ENCODE measurements at regions not wholly inside any gene's neighbourhood (a gene's known extent, or its start where the extent isn't known, plus 50 kb on each side); places are given as distances from the start of the nearest gene placed in this dataset.

GRCh38 chr3:145182196-145182911 lies 978.6 kb downstream of the PLOD2 start:
- no peaks in the 10 kb centered on the region for H3K27me3 Mint-ChIP-seq
- H3K4me3 Mint-ChIP-seq: no peak overlapping the region
- H3K4me1 Mint-ChIP-seq: no peaks in the 10 kb centered on the region
- H3K27ac Mint-ChIP-seq: no peak overlapping the region
- no peaks in the 10 kb centered on the region for H3K36me3 Mint-ChIP-seq (ENCODE audit: low read depth)
- H3K9me3 ChIP-seq (ENCODE audit: control insufficient read depth, low read length, poor library complexity, severe bottlenecking): no peaks in the 10 kb centered on the region
- no peak for ATAC-seq
- no peak for DNase-seq

GRCh38 chr3:145183261-145183660 lies 977.7 kb downstream of the PLOD2 start:
- Mint-ChIP-seq H3K4me3 (no peak overlapping the region), H3K27me3 (no peaks in the 10 kb centered on the region), H3K4me1 (no peaks in the 10 kb centered on the region), H3K27ac (no peak overlapping the region), H3K36me3 (ENCODE audit: low read depth) (no peaks in the 10 kb centered on the region)
- DNase-seq (no peak), ATAC-seq (no peak)
- no peaks in the 10 kb centered on the region for H3K9me3 ChIP-seq (ENCODE audit: control insufficient read depth, low read length, poor library complexity, severe bottlenecking)

GRCh38 chr3:145188079-145188770 lies 972.8 kb downstream of the PLOD2 start:
- DNase-seq (no peak), ATAC-seq (no peak)
- Mint-ChIP-seq H3K27me3 (no peaks in the 10 kb centered on the region), H3K4me1 (no peaks in the 10 kb centered on the region), H3K27ac (no peak overlapping the region), H3K4me3 (no peak overlapping the region), H3K36me3 (ENCODE audit: low read depth) (no peaks in the 10 kb centered on the region)
- H3K9me3 ChIP-seq (ENCODE audit: control insufficient read depth, low read length, poor library complexity, severe bottlenecking): no peaks in the 10 kb centered on the region

GRCh38 chr3:145190138-145190537 lies 970.8 kb downstream of the PLOD2 start:
- H3K9me3 ChIP-seq (ENCODE audit: control insufficient read depth, low read length, poor library complexity, severe bottlenecking): no peaks in the 10 kb centered on the region
- ATAC-seq (no peak), DNase-seq (no peak)
- Mint-ChIP-seq H3K4me3 (no peak overlapping the region), H3K4me1 (no peaks in the 10 kb centered on the region), H3K27me3 (no peaks in the 10 kb centered on the region), H3K36me3 (ENCODE audit: low read depth) (no peaks in the 10 kb centered on the region), H3K27ac (no peak overlapping the region)

- no peaks in the 10 kb centered on the region for H3K9me3 ChIP-seq (ENCODE audit: control insufficient read depth, low read length, poor library complexity, severe bottlenecking)
- no peak overlapping the region for H3K4me3 Mint-ChIP-seq
- no peak for DNase-seq
- H3K27ac Mint-ChIP-seq: no peak overlapping the region
- H3K27me3 Mint-ChIP-seq: no peaks in the 10 kb centered on the region
- no peaks in the 10 kb centered on the region for H3K36me3 Mint-ChIP-seq (ENCODE audit: low read depth)
- no peak for ATAC-seq
- H3K4me1 Mint-ChIP-seq: no peaks in the 10 kb centered on the region
Measured at GRCh38 chr3:145190761-145191160, 970.2 kb downstream of the PLOD2 start.

GRCh38 chr3:145191543-145191942 lies 969.4 kb downstream of the PLOD2 start:
- DNase-seq: no peak
- Mint-ChIP-seq H3K27ac (no peak overlapping the region), H3K27me3 (no peaks in the 10 kb centered on the region), H3K4me3 (no peak overlapping the region), H3K36me3 (ENCODE audit: low read depth) (no peaks in the 10 kb centered on the region), H3K4me1 (no peaks in the 10 kb centered on the region)
- H3K9me3 ChIP-seq (ENCODE audit: control insufficient read depth, low read length, poor library complexity, severe bottlenecking): no peaks in the 10 kb centered on the region
- ATAC-seq: no peak

GRCh38 chr3:145197051-145197820 lies 963.7 kb downstream of the PLOD2 start:
- H3K27me3 Mint-ChIP-seq: no peaks in the 10 kb centered on the region
- ATAC-seq: no peak

GRCh38 chr3:145197821-145198220 lies 963.2 kb downstream of the PLOD2 start:
- Mint-ChIP-seq H3K36me3 (ENCODE audit: low read depth) (no peaks in the 10 kb centered on the region), H3K4me1 (no peaks in the 10 kb centered on the region), H3K27ac (no peak overlapping the region), H3K27me3 (no peaks in the 10 kb centered on the region), H3K4me3 (no peak overlapping the region)
- DNase-seq (no peak), ATAC-seq (no peak)
- H3K9me3 ChIP-seq (ENCODE audit: control insufficient read depth, low read length, poor library complexity, severe bottlenecking): no peaks in the 10 kb centered on the region

More at GRCh38 chr3:145197051-145197820, 963.7 kb downstream of the PLOD2 start:
- no peak for DNase-seq
- H3K4me3 Mint-ChIP-seq: no peak overlapping the region
- no peaks in the 10 kb centered on the region for H3K36me3 Mint-ChIP-seq (ENCODE audit: low read depth)
- no peaks in the 10 kb centered on the region for H3K4me1 Mint-ChIP-seq
- H3K9me3 ChIP-seq (ENCODE audit: control insufficient read depth, low read length, poor library complexity, severe bottlenecking): no peaks in the 10 kb centered on the region
- H3K27ac Mint-ChIP-seq: no peak overlapping the region

GRCh38 chr3:145209561-145209960 lies 951.4 kb downstream of the PLOD2 start:
- ATAC-seq (no peak), DNase-seq (no peak)
- H3K27ac Mint-ChIP-seq: no peak overlapping the region
- no peaks in the 10 kb centered on the region for H3K36me3 Mint-ChIP-seq (ENCODE audit: low read depth)
- no peaks in the 10 kb centered on the region for H3K9me3 ChIP-seq (ENCODE audit: control insufficient read depth, low read length, poor library complexity, severe bottlenecking)
- H3K4me3 Mint-ChIP-seq: no peak overlapping the region
- no peaks in the 10 kb centered on the region for H3K4me1 Mint-ChIP-seq
- no peaks in the 10 kb centered on the region for H3K27me3 Mint-ChIP-seq

GRCh38 chr3:145219355-145220235 lies 941.4 kb downstream of the PLOD2 start:
- no peak overlapping the region for H3K4me3 Mint-ChIP-seq
- no peaks in the 10 kb centered on the region for H3K27me3 Mint-ChIP-seq
- H3K36me3 Mint-ChIP-seq (ENCODE audit: low read depth): no peaks in the 10 kb centered on the region
- no peak overlapping the region for H3K27ac Mint-ChIP-seq
- no peaks in the 10 kb centered on the region for H3K9me3 ChIP-seq (ENCODE audit: control insufficient read depth, low read length, poor library complexity, severe bottlenecking)
- no peaks in the 10 kb centered on the region for H3K4me1 Mint-ChIP-seq
- DNase-seq (no peak), ATAC-seq (no peak)

- no peak for DNase-seq
- Mint-ChIP-seq H3K4me3 (no peak overlapping the region), H3K27me3 (no peaks in the 10 kb centered on the region), H3K4me1 (no peaks in the 10 kb centered on the region), H3K36me3 (ENCODE audit: low read depth) (no peaks in the 10 kb centered on the region), H3K27ac (no peak overlapping the region)
- no peaks in the 10 kb centered on the region for H3K9me3 ChIP-seq (ENCODE audit: control insufficient read depth, low read length, poor library complexity, severe bottlenecking)
- ATAC-seq: no peak
Measured at GRCh38 chr3:145224886-145225285, 936.1 kb downstream of the PLOD2 start.

GRCh38 chr3:145243875-145244274 lies 917.1 kb downstream of the PLOD2 start:
- H3K27me3 Mint-ChIP-seq: no peaks in the 10 kb centered on the region
- H3K9me3 ChIP-seq (ENCODE audit: control insufficient read depth, low read length, poor library complexity, severe bottlenecking): no peaks in the 10 kb centered on the region
- no peak for DNase-seq
- no peaks in the 10 kb centered on the region for H3K4me1 Mint-ChIP-seq
- no peak for ATAC-seq
- H3K27ac Mint-ChIP-seq: no peak overlapping the region
- H3K4me3 Mint-ChIP-seq: no peak overlapping the region
- no peaks in the 10 kb centered on the region for H3K36me3 Mint-ChIP-seq (ENCODE audit: low read depth)

GRCh38 chr3:145244327-145244726 lies 916.7 kb downstream of the PLOD2 start:
- ATAC-seq: no peak
- no peaks in the 10 kb centered on the region for H3K27me3 Mint-ChIP-seq
- H3K9me3 ChIP-seq (ENCODE audit: control insufficient read depth, low read length, poor library complexity, severe bottlenecking): no peaks in the 10 kb centered on the region
- no peak for DNase-seq
- H3K4me1 Mint-ChIP-seq: no peaks in the 10 kb centered on the region
- H3K27ac Mint-ChIP-seq: no peak overlapping the region
- no peak overlapping the region for H3K4me3 Mint-ChIP-seq
- no peaks in the 10 kb centered on the region for H3K36me3 Mint-ChIP-seq (ENCODE audit: low read depth)

Data from T-helper 17 cell (primary cell).